ENCODE measurements at regions not wholly inside any gene's neighbourhood (a gene's known extent, or its start where the extent isn't known, plus 50 kb on each side); places are given as distances from the start of the nearest gene placed in this dataset.

GRCh38 chr12:89187507-89187906, 164.8 kb downstream of the DUSP6 start:
- no peak overlapping the region for H3K4me3 ChIP-seq (ENCODE audit: low read length)
- H3K9me3 ChIP-seq (ENCODE audit: control insufficient read depth, insufficient read depth, low read length) = no peaks in the 10 kb centered on the region
- H3K27ac ChIP-seq (ENCODE audit: low read depth, low read length) = no peak overlapping the region
- no peaks in the 10 kb centered on the region for H3K79me2 ChIP-seq (ENCODE audit: control insufficient read depth, low read length)
- H3K4me1 ChIP-seq (ENCODE audit: control insufficient read depth, low read length) = no peaks in the 10 kb centered on the region
- H4K20me1 ChIP-seq (ENCODE audit: control insufficient read depth, insufficient read depth, low read depth, low read length) = no peaks in the 10 kb centered on the region
- no peak for TF ChIP-seq CTCF (IDR thresholded peaks at IDR 0.05; ENCODE audit: low read depth, low read length, poor library complexity, severe bottlenecking)
- TF ChIP-seq EZH2phosphoT487 (IDR thresholded peaks at IDR 0.05; ENCODE audit: borderline replicate concordance, low read length) = no peak
- no peaks in the 10 kb centered on the region for H3K27me3 ChIP-seq (ENCODE audit: control insufficient read depth, low read length)
- H3K36me3 ChIP-seq (ENCODE audit: control insufficient read depth, low read length) = no peaks in the 10 kb centered on the region
- no peaks in the 10 kb centered on the region for H3K9me2 ChIP-seq (replicated peaks; ENCODE audit: control insufficient read depth, low read length)
- H3F3A ChIP-seq (ENCODE audit: control insufficient read depth, insufficient read depth) = no peaks in the 10 kb centered on the region
- H3K4me2 ChIP-seq (ENCODE audit: low read length) = no peak overlapping the region

- Histone ChIP-seq H3K27me3 (ENCODE audit: control insufficient read depth, low read length) (no peaks in the 10 kb centered on the region), H3K79me2 (ENCODE audit: control insufficient read depth, low read length) (no peaks in the 10 kb centered on the region), H3K36me3 (ENCODE audit: control insufficient read depth, low read length) (no peaks in the 10 kb centered on the region), H3K9me2 (replicated peaks; ENCODE audit: control insufficient read depth, low read length) (no peaks in the 10 kb centered on the region), H3K9me3 (ENCODE audit: control insufficient read depth, insufficient read depth, low read length) (no peaks in the 10 kb centered on the region), H4K20me1 (ENCODE audit: control insufficient read depth, insufficient read depth, low read depth, low read length) (no peaks in the 10 kb centered on the region), H3K4me1 (ENCODE audit: control insufficient read depth, low read length) (no peaks in the 10 kb centered on the region), H3K4me2 (ENCODE audit: low read length) (no peak overlapping the region), H3K27ac (ENCODE audit: low read depth, low read length) (no peak overlapping the region), H3K4me3 (ENCODE audit: low read length) (no peak overlapping the region), H3F3A (ENCODE audit: control insufficient read depth, insufficient read depth) (no peaks in the 10 kb centered on the region)
- no peak for TF ChIP-seq CTCF (IDR thresholded peaks at IDR 0.05; ENCODE audit: low read depth, low read length, poor library complexity, severe bottlenecking)
- TF ChIP-seq EZH2phosphoT487 (IDR thresholded peaks at IDR 0.05; ENCODE audit: borderline replicate concordance, low read length) = no peak
Observed at GRCh38 chr12:89185889-89186288, 166.4 kb downstream of the DUSP6 start.

- Histone ChIP-seq H3K4me2 (ENCODE audit: low read length) (no peak overlapping the region), H3K36me3 (ENCODE audit: control insufficient read depth, low read length) (no peaks in the 10 kb centered on the region), H3K4me3 (ENCODE audit: low read length) (no peak overlapping the region), H3K27ac (ENCODE audit: low read depth, low read length) (no peak overlapping the region), H3K79me2 (ENCODE audit: control insufficient read depth, low read length) (no peaks in the 10 kb centered on the region), H3K9me2 (replicated peaks; ENCODE audit: control insufficient read depth, low read length) (no peaks in the 10 kb centered on the region), H3F3A (ENCODE audit: control insufficient read depth, insufficient read depth) (no peaks in the 10 kb centered on the region), H4K20me1 (ENCODE audit: control insufficient read depth, insufficient read depth, low read depth, low read length) (no peaks in the 10 kb centered on the region), H3K9me3 (ENCODE audit: control insufficient read depth, insufficient read depth, low read length) (no peaks in the 10 kb centered on the region), H3K4me1 (ENCODE audit: control insufficient read depth, low read length) (no peaks in the 10 kb centered on the region), H3K27me3 (ENCODE audit: control insufficient read depth, low read length) (no peaks in the 10 kb centered on the region)
- TF ChIP-seq EZH2phosphoT487 (IDR thresholded peaks at IDR 0.05; ENCODE audit: borderline replicate concordance, low read length) (no peak), CTCF (IDR thresholded peaks at IDR 0.05; ENCODE audit: low read depth, low read length, poor library complexity, severe bottlenecking) (no peak)
Observed at GRCh38 chr12:89185181-89185580, 167.1 kb downstream of the DUSP6 start.

GRCh38 chr12:89183985-89184435, 168.3 kb downstream of the DUSP6 start:
- Histone ChIP-seq H3K4me3 (ENCODE audit: low read length) (no peak overlapping the region), H3K27me3 (ENCODE audit: control insufficient read depth, low read length) (no peaks in the 10 kb centered on the region), H3K79me2 (ENCODE audit: control insufficient read depth, low read length) (no peaks in the 10 kb centered on the region), H4K20me1 (ENCODE audit: control insufficient read depth, insufficient read depth, low read depth, low read length) (no peaks in the 10 kb centered on the region), H3F3A (ENCODE audit: control insufficient read depth, insufficient read depth) (no peaks in the 10 kb centered on the region), H3K27ac (ENCODE audit: low read depth, low read length) (no peak overlapping the region), H3K36me3 (ENCODE audit: control insufficient read depth, low read length) (no peaks in the 10 kb centered on the region), H3K4me2 (ENCODE audit: low read length) (no peak overlapping the region), H3K9me3 (ENCODE audit: control insufficient read depth, insufficient read depth, low read length) (no peaks in the 10 kb centered on the region), H3K9me2 (replicated peaks; ENCODE audit: control insufficient read depth, low read length) (no peaks in the 10 kb centered on the region), H3K4me1 (ENCODE audit: control insufficient read depth, low read length) (no peaks in the 10 kb centered on the region)
- no peak for TF ChIP-seq EZH2phosphoT487 (IDR thresholded peaks at IDR 0.05; ENCODE audit: borderline replicate concordance, low read length)
- TF ChIP-seq CTCF (IDR thresholded peaks at IDR 0.05; ENCODE audit: low read depth, low read length, poor library complexity, severe bottlenecking) = no peak

Measured in DOHH2 (cell line).